ENCODE measurements at regions not wholly inside any gene's neighbourhood (a gene's known extent, or its start where the extent isn't known, plus 50 kb on each side); places are given as distances from the start of the nearest gene placed in this dataset.

DNA sequence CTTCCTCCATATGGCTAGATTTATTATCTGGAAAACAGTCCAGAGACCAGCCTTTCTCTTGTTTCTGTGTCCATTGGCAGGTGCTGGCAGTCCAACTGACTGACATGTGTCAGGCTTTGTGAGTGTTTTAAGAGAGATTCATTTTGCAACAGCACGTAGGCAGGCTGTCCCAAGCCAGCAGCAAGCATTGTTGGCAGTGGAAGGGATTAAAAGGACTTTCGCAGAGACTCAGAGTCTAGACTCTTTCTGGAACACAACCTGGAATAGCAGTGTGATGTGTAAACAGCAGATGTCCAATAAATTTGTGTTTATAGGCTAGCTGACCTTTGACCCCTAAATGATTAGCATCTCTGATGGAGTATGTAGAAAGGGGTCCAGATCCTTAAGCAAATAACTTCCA, 222.2 kb upstream of the SERP2 start:
- no peak overlapping the region for H3K4me3 Mint-ChIP-seq (ENCODE audit: unreplicated experiment)
- TF ChIP-seq CTCF (IDR thresholded peaks at IDR 0.05; ENCODE audit: insufficient read depth in 1 of 2, low read depth in 1 of 2, low read length in 1 of 2, severe bottlenecking in 1 of 2, unreplicated experiment in 1 of 2), result no peak
- Histone ChIP-seq H3K27me3 (replicated peaks; ENCODE audit: control insufficient read depth, insufficient read depth, low read length) (no peaks in the 10 kb centered on the region), H3K4me1 (peaks cover 15% of the 10 kb centered on the region), H3K36me3 (ENCODE audit: control insufficient read depth, insufficient read depth, low read length) (no peaks in the 10 kb centered on the region), H3K4me3 (ENCODE audit: low read depth, low read length) (no peak overlapping the region), H3K9me3 (no peaks in the 10 kb centered on the region)
- H3K36me3 Mint-ChIP-seq (ENCODE audit: insufficient read depth, unreplicated experiment), result peaks cover 5% of the 10 kb centered on the region
- no TSS peak for BruUV-seq (replicated peaks)
- H3K4me1 Mint-ChIP-seq (ENCODE audit: low read depth, unreplicated experiment), result peaks cover 19% of the 10 kb centered on the region
- ChIA-PET CTCF (interaction anchor here (0.6 kb wide), 1 partner anchor 221 kb away, joined by 5 read pairs; no protein-coding TSS in a partner anchor), POLR2A (interaction anchor here (0.5 kb wide), 1 partner anchor 284 kb away, joined by 4 read pairs; no protein-coding TSS in a partner anchor)
- peak in 1 of 2 experiments; percentile 34 for DNase-seq
- intact Hi-C loops (cut with micrococcal nuclease; ENCODE audit: unreplicated experiment), result loop anchor here (2.0 kb wide), 1 partner anchor 77 kb away; no protein-coding TSS in a partner anchor
- no peaks in the 10 kb centered on the region for H3K9me3 Mint-ChIP-seq (ENCODE audit: unreplicated experiment)
- H3K27ac Mint-ChIP-seq (ENCODE audit: unreplicated experiment), result no peak overlapping the region
- no peaks in the 10 kb centered on the region for H3K27me3 Mint-ChIP-seq (ENCODE audit: insufficient read depth, unreplicated experiment)

DNA sequence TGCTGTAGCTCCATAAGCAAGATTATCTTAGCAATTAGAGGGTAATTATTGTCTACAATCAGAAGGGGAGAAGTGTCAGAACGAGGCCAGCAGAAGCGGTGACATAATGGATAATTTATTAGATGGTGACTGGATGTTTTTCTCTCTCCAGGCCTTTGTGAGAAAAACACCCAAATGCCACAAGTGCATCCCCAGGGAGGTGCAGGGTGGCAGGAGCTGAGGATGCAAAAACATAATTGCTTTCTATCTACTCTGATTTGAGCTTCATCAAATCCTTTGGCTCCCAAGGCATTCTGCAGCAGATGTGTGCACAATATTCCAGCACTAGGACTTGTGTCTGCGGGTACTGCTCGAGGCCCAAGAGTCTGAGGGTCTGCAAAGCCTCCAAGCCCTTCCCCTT, 220.1 kb upstream of the SERP2 start:
- Histone ChIP-seq H3K27me3 (replicated peaks; ENCODE audit: control insufficient read depth, insufficient read depth, low read length) (no peaks in the 10 kb centered on the region), H3K4me1 (peaks cover 15% of the 10 kb centered on the region), H3K9me3 (no peaks in the 10 kb centered on the region), H3K36me3 (ENCODE audit: control insufficient read depth, insufficient read depth, low read length) (no peaks in the 10 kb centered on the region), H3K4me3 (ENCODE audit: low read depth, low read length) (no peak overlapping the region)
- no peak for DNase-seq
- H3K9me3 Mint-ChIP-seq (ENCODE audit: unreplicated experiment), result no peaks in the 10 kb centered on the region
- peaks cover 5% of the 10 kb centered on the region for H3K36me3 Mint-ChIP-seq (ENCODE audit: insufficient read depth, unreplicated experiment)
- BruUV-seq (replicated peaks), result no TSS peak
- intact Hi-C loops (cut with micrococcal nuclease; ENCODE audit: unreplicated experiment), result no loop called here
- POLR2A ChIA-PET, result no interaction called here
- no peak overlapping the region for H3K4me3 Mint-ChIP-seq (ENCODE audit: unreplicated experiment)
- CTCF ChIA-PET, result no interaction called here
- H3K27ac Mint-ChIP-seq (ENCODE audit: unreplicated experiment), result no peak overlapping the region
- no peaks in the 10 kb centered on the region for H3K27me3 Mint-ChIP-seq (ENCODE audit: insufficient read depth, unreplicated experiment)
- peaks cover 19% of the 10 kb centered on the region for H3K4me1 Mint-ChIP-seq (ENCODE audit: low read depth, unreplicated experiment)
- no peak for TF ChIP-seq CTCF (IDR thresholded peaks at IDR 0.05; ENCODE audit: insufficient read depth in 1 of 2, low read depth in 1 of 2, low read length in 1 of 2, severe bottlenecking in 1 of 2, unreplicated experiment in 1 of 2)

DNA sequence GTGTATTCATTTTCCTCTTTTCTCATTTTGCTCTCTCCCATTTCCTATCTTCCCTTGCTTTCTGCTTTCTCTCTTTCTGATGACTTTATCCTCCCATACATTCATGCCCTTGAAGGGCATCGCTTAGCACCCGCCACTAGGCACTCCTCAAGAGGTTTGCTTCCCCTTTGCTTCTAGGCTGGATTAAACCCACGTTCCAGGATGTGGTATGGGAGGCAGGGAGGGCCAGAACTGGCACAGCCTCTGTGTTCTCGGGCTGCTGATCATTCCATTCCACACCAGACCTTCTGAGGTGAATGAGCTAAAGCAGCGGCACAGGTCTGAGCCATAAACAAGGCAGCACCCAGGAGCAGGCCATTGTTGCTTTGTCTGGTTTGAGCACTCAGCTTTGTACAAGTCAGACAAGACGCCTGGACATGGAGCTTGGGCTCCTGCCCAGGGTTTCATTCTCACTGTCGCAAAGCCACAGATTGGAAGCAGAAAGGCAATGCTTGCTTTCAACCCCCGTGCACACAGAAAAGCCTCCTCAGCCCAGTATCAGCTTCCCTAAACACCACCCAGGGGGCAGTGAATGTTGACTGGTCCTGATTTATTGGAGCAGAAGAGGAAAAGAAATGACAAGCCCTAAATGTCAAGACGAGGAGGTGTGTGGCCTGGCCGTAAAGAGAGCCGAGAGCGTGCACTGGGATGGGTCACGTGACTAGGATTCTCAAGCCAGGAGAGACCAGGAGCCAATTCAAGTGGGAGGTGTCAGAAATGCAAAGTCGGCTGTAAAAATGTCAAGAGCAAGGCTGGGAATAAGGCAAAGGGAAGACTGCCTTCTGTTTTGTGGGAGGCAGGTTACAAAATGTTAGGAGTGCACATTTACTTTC, 218.0 kb upstream of the SERP2 start:
- no peaks in the 10 kb centered on the region for H3K27me3 ChIP-seq (replicated peaks; ENCODE audit: control insufficient read depth, insufficient read depth, low read length)
- DNase-seq, result no peak
- Mint-ChIP-seq H3K27me3 (ENCODE audit: insufficient read depth, unreplicated experiment) (no peaks in the 10 kb centered on the region), H3K4me3 (ENCODE audit: unreplicated experiment) (peak overlapping the region; percentile 38), H3K4me1 (ENCODE audit: low read depth, unreplicated experiment) (peaks cover 19% of the 10 kb centered on the region), H3K9me3 (ENCODE audit: unreplicated experiment) (no peaks in the 10 kb centered on the region), H3K36me3 (ENCODE audit: insufficient read depth, unreplicated experiment) (peaks cover 5% of the 10 kb centered on the region), H3K27ac (ENCODE audit: unreplicated experiment) (no peak overlapping the region)
- no peak overlapping the region for H3K4me3 ChIP-seq (ENCODE audit: low read depth, low read length)
- ChIA-PET POLR2A (no interaction called here), CTCF (no interaction called here)
- H3K9me3 ChIP-seq, result no peaks in the 10 kb centered on the region
- no peak for TF ChIP-seq CTCF (IDR thresholded peaks at IDR 0.05; ENCODE audit: insufficient read depth in 1 of 2, low read depth in 1 of 2, low read length in 1 of 2, severe bottlenecking in 1 of 2, unreplicated experiment in 1 of 2)
- intact Hi-C loops (cut with micrococcal nuclease; ENCODE audit: unreplicated experiment), result no loop called here
- peaks cover 12% of the 10 kb centered on the region; the same call in 1 of the 2 replicates for H3K4me1 ChIP-seq
- no peaks in the 10 kb centered on the region for H3K36me3 ChIP-seq (ENCODE audit: control insufficient read depth, insufficient read depth, low read length)
- no TSS peak for BruUV-seq (replicated peaks)

All from Caco-2 (cell line).